ENCODE measurements at regions not wholly inside any gene's neighbourhood (a gene's known extent, or its start where the extent isn't known, plus 50 kb on each side); places are given as distances from the start of the nearest gene placed in this dataset.

GRCh38 chr1:58836408-58836807 is 52.6 kb upstream of the JUN start:
- ATAC-seq, result peak; percentile 67
- H3K27me3 ChIP-seq, result no peaks in the 10 kb centered on the region

GRCh38 chr1:58837886-58838285 is 54.0 kb upstream of the JUN start:
- H3K4me1 ChIP-seq, result no peaks in the 10 kb centered on the region
- H3K27me3 ChIP-seq, result no peaks in the 10 kb centered on the region
- TF ChIP-seq POLR2A (IDR thresholded peaks at IDR 0.05), result no peak
- no peak for TF ChIP-seq POLR2AphosphoS5 (IDR thresholded peaks at IDR 0.05)
- no peak for TF ChIP-seq EP300 (IDR thresholded peaks at IDR 0.05)
- no peak for TF ChIP-seq CTCF (IDR thresholded peaks at IDR 0.05)
- no peaks in the 10 kb centered on the region for H3K9me3 ChIP-seq
- no peak overlapping the region for H3K27ac ChIP-seq
- no peak for ATAC-seq
- H3K36me3 ChIP-seq, result no peaks in the 10 kb centered on the region
- no peak overlapping the region for H3K4me3 ChIP-seq

More at GRCh38 chr1:58836408-58836807, 52.6 kb upstream of the JUN start:
- Histone ChIP-seq H3K4me3 (no peak overlapping the region), H3K27ac (no peak overlapping the region), H3K9me3 (no peaks in the 10 kb centered on the region), H3K4me1 (no peaks in the 10 kb centered on the region), H3K36me3 (no peaks in the 10 kb centered on the region)
- TF ChIP-seq EP300 (IDR thresholded peaks at IDR 0.05), result no peak
- peak; percentile 34 for TF ChIP-seq POLR2AphosphoS5 (IDR thresholded peaks at IDR 0.05)
- TF ChIP-seq POLR2A (IDR thresholded peaks at IDR 0.05), result no peak
- TF ChIP-seq CTCF (IDR thresholded peaks at IDR 0.05), result no peak
- WGBS, 2 donors (ENCODE audit: low coverage in 1 of 2), result 67 to 100% methylated on average over 1 to 2 of the region's 3 CpGs

GRCh38 chr1:58839147-58839795 is 55.4 kb upstream of the JUN start:
- WGBS, 2 donors (ENCODE audit: low coverage in 1 of 2), result 60 to 65% methylated on average over 4 to 5 of the region's 5 CpGs
- Histone ChIP-seq H3K27me3 (no peaks in the 10 kb centered on the region), H3K9me3 (no peaks in the 10 kb centered on the region), H3K27ac (no peak overlapping the region), H3K4me1 (no peaks in the 10 kb centered on the region), H3K36me3 (no peaks in the 10 kb centered on the region), H3K4me3 (no peak overlapping the region)
- TF ChIP-seq EP300 (IDR thresholded peaks at IDR 0.05), result no peak
- no peak for TF ChIP-seq POLR2A (IDR thresholded peaks at IDR 0.05)
- no peak for TF ChIP-seq POLR2AphosphoS5 (IDR thresholded peaks at IDR 0.05)
- TF ChIP-seq CTCF (IDR thresholded peaks at IDR 0.05), result no peak
- no peak for ATAC-seq

GRCh38 chr1:58839846-58840835 is 56.3 kb upstream of the JUN start:
- no peaks in the 10 kb centered on the region for H3K36me3 ChIP-seq
- no peaks in the 10 kb centered on the region for H3K9me3 ChIP-seq
- H3K27me3 ChIP-seq, result no peaks in the 10 kb centered on the region
- no peak overlapping the region for H3K27ac ChIP-seq
- TF ChIP-seq EP300 (IDR thresholded peaks at IDR 0.05) (no peak), CTCF (IDR thresholded peaks at IDR 0.05) (no peak)
- 93 to 100% methylated on average over 3 to 4 of the region's 5 CpGs for WGBS, 2 donors (ENCODE audit: low coverage in 1 of 2)
- no peak for ATAC-seq
- no peak overlapping the region for H3K4me3 ChIP-seq
- H3K4me1 ChIP-seq, result no peaks in the 10 kb centered on the region
